Calu3 (cell line): ENCODE measurements at regions not wholly inside any gene's neighbourhood (a gene's known extent, or its start where the extent isn't known, plus 50 kb on each side); places are given as distances from the start of the nearest gene placed in this dataset.

Experiments
- BruUV-seq: library from RNA; stranded (reverse); fragments of 400-500 nt; replicated peaks from 2 replicates; lab custom pipeline; 2021; lab: Mats Ljungman, UMichigan
- CTCF ChIA-PET: fragments of 300-600 bp; sonication (Branson Sonifier 250); formaldehyde crosslinking; loops from one replicate; lab custom pipeline; 2022; ENCODE audit warnings: antibody characterized with exemption; lab: Charles Lee
- DNase-seq: peaks from one replicate; pipeline ENCODE4 v3.0.0; 2022
- H3K27ac Mint-ChIP-seq: one replicate; pipeline ENCODE4 v1.8.0; 2022; ENCODE audit warnings: mixed read lengths; ENCODE audit not compliant: unreplicated experiment
- H3K27me3 Mint-ChIP-seq: one replicate; pipeline ENCODE4 v1.8.0; 2022; ENCODE audit warnings: mixed read lengths; ENCODE audit not compliant: unreplicated experiment
- H3K36me3 Mint-ChIP-seq: one replicate; pipeline ENCODE4 v1.8.0; 2022; ENCODE audit warnings: mild to moderate bottlenecking, moderate library complexity, mixed read lengths; ENCODE audit not compliant: insufficient read depth, unreplicated experiment
- H3K4me1 Mint-ChIP-seq: one replicate; pipeline ENCODE4 v1.8.0; 2022; ENCODE audit warnings: mild to moderate bottlenecking, low read depth, mixed read lengths; ENCODE audit not compliant: unreplicated experiment
- H3K4me3 Mint-ChIP-seq: one replicate; pipeline ENCODE4 v1.8.0; 2022; ENCODE audit warnings: mild to moderate bottlenecking, low read depth, moderate library complexity, mixed read lengths; ENCODE audit not compliant: unreplicated experiment
- H3K9me3 Mint-ChIP-seq: one replicate; pipeline ENCODE4 v1.8.0; 2022; ENCODE audit warnings: low read depth, mixed read lengths; ENCODE audit not compliant: unreplicated experiment
- intact Hi-C: fragments of 100-400 bp; cut with micrococcal nuclease; formaldehyde crosslinking; loops from one replicate; pipeline ENCODE4 v1.10.0; 2022; ENCODE audit not compliant: unreplicated experiment
- TF ChIP-seq, protein P1 (sequence below): fragments of 200-600 bp; IDR thresholded peaks from one replicate; pipeline ENCODE4 v1.8.0; 2022; ENCODE audit warnings: antibody characterized with exemption; ENCODE audit not compliant: unreplicated experiment

- no peaks in the 10 kb centered on the region for H3K9me3 Mint-ChIP-seq
- TF ChIP-seq, protein P1, sequence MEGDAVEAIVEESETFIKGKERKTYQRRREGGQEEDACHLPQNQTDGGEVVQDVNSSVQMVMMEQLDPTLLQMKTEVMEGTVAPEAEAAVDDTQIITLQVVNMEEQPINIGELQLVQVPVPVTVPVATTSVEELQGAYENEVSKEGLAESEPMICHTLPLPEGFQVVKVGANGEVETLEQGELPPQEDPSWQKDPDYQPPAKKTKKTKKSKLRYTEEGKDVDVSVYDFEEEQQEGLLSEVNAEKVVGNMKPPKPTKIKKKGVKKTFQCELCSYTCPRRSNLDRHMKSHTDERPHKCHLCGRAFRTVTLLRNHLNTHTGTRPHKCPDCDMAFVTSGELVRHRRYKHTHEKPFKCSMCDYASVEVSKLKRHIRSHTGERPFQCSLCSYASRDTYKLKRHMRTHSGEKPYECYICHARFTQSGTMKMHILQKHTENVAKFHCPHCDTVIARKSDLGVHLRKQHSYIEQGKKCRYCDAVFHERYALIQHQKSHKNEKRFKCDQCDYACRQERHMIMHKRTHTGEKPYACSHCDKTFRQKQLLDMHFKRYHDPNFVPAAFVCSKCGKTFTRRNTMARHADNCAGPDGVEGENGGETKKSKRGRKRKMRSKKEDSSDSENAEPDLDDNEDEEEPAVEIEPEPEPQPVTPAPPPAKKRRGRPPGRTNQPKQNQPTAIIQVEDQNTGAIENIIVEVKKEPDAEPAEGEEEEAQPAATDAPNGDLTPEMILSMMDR, result no peak
- BruUV-seq, result no TSS peak
- no peak for DNase-seq
- H3K27me3 Mint-ChIP-seq, result no peaks in the 10 kb centered on the region
- no peak overlapping the region for H3K27ac Mint-ChIP-seq
- no peaks in the 10 kb centered on the region for H3K4me1 Mint-ChIP-seq
- intact Hi-C loops, result no loop called here
- CTCF ChIA-PET, result no interaction called here
- H3K4me3 Mint-ChIP-seq, result no peak overlapping the region
- H3K36me3 Mint-ChIP-seq, result no peaks in the 10 kb centered on the region
Measured at GRCh38 chr1:68338081-68338480, 105.8 kb upstream of the WLS start.

DNA sequence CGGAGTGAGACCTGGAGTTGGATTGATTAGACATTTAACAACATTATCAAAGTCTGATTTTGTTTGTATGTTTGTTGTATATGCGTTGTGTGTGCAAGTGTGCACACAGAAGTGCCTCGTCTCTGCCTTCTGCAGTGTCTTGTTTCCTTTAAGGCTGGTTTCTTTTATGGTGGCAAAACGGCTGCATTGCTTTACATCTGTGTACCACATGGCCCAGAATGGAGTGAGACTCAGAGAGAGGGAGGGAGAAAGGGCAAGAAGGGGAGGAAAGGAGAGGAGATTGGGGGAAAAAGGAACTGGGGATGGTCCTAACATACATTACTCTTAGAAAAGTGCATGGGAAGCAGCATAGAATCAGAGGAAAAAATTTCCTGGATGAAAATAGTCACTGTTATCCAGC is 99.7 kb upstream of the WLS start:
- Mint-ChIP-seq H3K27ac (no peak overlapping the region), H3K4me3 (no peak overlapping the region), H3K36me3 (no peaks in the 10 kb centered on the region), H3K9me3 (no peaks in the 10 kb centered on the region), H3K4me1 (peaks cover 13% of the 10 kb centered on the region), H3K27me3 (no peaks in the 10 kb centered on the region)
- CTCF ChIA-PET, result no interaction called here
- TF ChIP-seq, protein P1, result no peak
- BruUV-seq, result no TSS peak
- intact Hi-C loops, result no loop called here
- no peak for DNase-seq

DNA sequence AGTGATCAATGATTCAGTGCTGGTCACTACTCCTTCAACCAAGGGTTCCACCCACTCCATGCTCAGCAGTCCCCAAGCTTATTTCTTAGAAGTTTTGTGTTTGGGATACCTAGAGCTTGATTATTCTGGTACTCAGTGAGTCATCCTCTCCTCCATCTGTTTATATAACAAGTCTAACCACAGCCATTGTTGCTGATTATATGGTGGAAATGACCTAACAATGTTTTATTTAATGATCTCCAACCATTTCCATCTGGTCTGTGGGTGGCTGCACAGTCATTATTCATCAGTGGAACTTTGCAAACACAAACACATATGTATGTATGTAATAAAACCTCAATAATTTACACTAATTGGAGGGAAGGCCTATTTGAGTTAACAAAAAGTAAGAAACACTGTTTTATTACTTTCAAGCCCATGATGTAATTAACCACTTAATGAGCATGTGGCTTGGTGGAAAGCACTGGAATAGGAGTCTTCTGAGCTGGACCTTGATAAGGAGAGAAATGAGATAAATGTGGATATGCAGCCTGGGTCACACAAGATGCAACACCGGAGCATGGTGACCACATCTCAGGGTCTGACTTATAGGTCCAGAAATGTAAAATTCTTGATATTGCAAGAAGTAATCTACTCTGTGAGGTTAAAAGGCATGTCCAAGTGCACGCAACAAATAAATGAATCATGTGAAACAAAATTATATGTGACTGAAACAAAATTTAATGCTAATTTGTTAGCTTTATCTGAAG is 99.0 kb upstream of the WLS start:
- BruUV-seq, result no TSS peak
- Mint-ChIP-seq H3K36me3 (no peaks in the 10 kb centered on the region), H3K27ac (no peak overlapping the region), H3K4me3 (no peak overlapping the region), H3K4me1 (peaks cover 13% of the 10 kb centered on the region), H3K9me3 (no peaks in the 10 kb centered on the region), H3K27me3 (no peaks in the 10 kb centered on the region)
- TF ChIP-seq, protein P1, result no peak
- CTCF ChIA-PET, result interaction anchor here (0.7 to 1.0 kb wide), 3 partner anchors 9 to 15 kb away, joined by 3 to 4 read pairs (median 3); no protein-coding TSS in a partner anchor
- DNase-seq, result no peak
- intact Hi-C loops, result no loop called here

GRCh38 chr1:68330391-68330790 is 98.1 kb upstream of the WLS start:
- TF ChIP-seq, protein P1, result no peak
- H3K27ac Mint-ChIP-seq, result no peak overlapping the region
- intact Hi-C loops, result no loop called here

More at GRCh38 chr1:68330391-68330790, 98.1 kb upstream of the WLS start:
- H3K36me3 Mint-ChIP-seq, result no peaks in the 10 kb centered on the region
- H3K4me1 Mint-ChIP-seq, result peaks cover 13% of the 10 kb centered on the region
- DNase-seq, result no peak
- BruUV-seq, result no TSS peak
- CTCF ChIA-PET, result interaction anchor here (0.7 to 1.0 kb wide), 3 partner anchors 8 to 15 kb away, joined by 3 to 4 read pairs (median 3); no protein-coding TSS in a partner anchor
- H3K4me3 Mint-ChIP-seq, result no peak overlapping the region
- no peaks in the 10 kb centered on the region for H3K27me3 Mint-ChIP-seq
- H3K9me3 Mint-ChIP-seq, result no peaks in the 10 kb centered on the region
